ENCODE measurements at regions not wholly inside any gene's neighbourhood (a gene's known extent, or its start where the extent isn't known, plus 50 kb on each side); places are given as distances from the start of the nearest gene placed in this dataset.

GRCh38 chr4:151882072-151882803 is 121.4 kb upstream of the GATB start:
- TF ChIP-seq YY1 (IDR thresholded peaks at IDR 0.05; ENCODE audit: extremely low read depth, insufficient replicate concordance, low read depth, low read length) (no peak), CTCF (IDR thresholded peaks at IDR 0.05 in 2 of 3, conservative IDR thresholded peaks at IDR 0.05 in 1 of 3; ENCODE audit: borderline replicate concordance in 1 of 3, insufficient read depth in 1 of 3, low read depth in 2 of 3, low read length in 2 of 3) (no peak), EGR1 (IDR thresholded peaks at IDR 0.05; ENCODE audit: low read depth) (no peak), ZFX (IDR thresholded peaks at IDR 0.05) (no peak), POLR2A (IDR thresholded peaks at IDR 0.05; ENCODE audit: borderline replicate concordance, extremely low read depth, insufficient read depth, insufficient read length) (no peak), EZH2phosphoT487 (IDR thresholded peaks at IDR 0.05; ENCODE audit: borderline replicate concordance) (no peak), ZBTB33 (IDR thresholded peaks at IDR 0.05; ENCODE audit: extremely low read depth, insufficient replicate concordance, low read length) (no peak), EZH2 (IDR thresholded peaks at IDR 0.05) (no peak), ATF3 (IDR thresholded peaks at IDR 0.05) (no peak)
